ENCODE measurements at regions not wholly inside any gene's neighbourhood (a gene's known extent, or its start where the extent isn't known, plus 50 kb on each side); places are given as distances from the start of the nearest gene placed in this dataset.

DNA sequence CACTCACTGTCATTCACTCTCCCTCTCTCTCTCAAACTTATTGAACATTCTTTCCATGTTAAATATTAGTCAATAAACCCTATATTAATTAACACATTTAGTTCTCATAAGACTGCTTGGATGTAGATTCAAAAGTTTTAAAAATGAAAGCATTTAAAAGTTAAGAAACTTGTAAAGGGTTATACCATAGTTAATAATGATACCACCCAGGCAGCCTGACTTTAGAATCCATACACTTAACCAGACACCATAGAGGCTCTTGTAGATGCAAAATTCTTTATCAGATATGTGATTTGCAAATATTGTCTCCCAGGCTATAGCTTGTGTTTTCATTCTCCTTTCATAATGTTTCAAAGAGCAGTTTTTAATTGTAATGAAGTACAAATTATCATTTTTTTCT lies 335.8 kb upstream of the ACTBL2 start:
- DNase-seq: no peak
- no peaks in the 10 kb centered on the region for H3K36me3 ChIP-seq (ENCODE audit: insufficient read depth, low read length)
- H3K27ac Mint-ChIP-seq: no peak overlapping the region
- no peaks in the 10 kb centered on the region for H3K36me3 Mint-ChIP-seq
- peaks cover 0 to 5% of the 10 kb centered on the region in 2 donors for H3K27me3 Mint-ChIP-seq
- no peak overlapping the region for H3K4me3 Mint-ChIP-seq
- ChIA-PET CTCF (ENCODE audit: partially characterized antibody) (no interaction called here), POLR2A (ENCODE audit: partially characterized antibody) (no interaction called here)
- H3K4me1 ChIP-seq (ENCODE audit: insufficient read depth, low read length): no peaks in the 10 kb centered on the region
- H3K27me3 ChIP-seq (ENCODE audit: insufficient read depth, low read length): no peaks in the 10 kb centered on the region
- no peak overlapping the region for H3K27ac ChIP-seq (ENCODE audit: low read depth, low read length)
- H3K9me3 ChIP-seq (ENCODE audit: control insufficient read depth in 1 of 2, low read length in 2 of 2): no peaks in the 10 kb centered on the region
- H3K4me3 ChIP-seq (ENCODE audit: low read length in 2 of 2): no peak overlapping the region
- peaks cover 0 to 7% (median 4%) of the 10 kb centered on the region in 8 donors for H3K9me3 Mint-ChIP-seq
- intact Hi-C loops (cut with micrococcal nuclease): no loop called here
- no peaks in the 10 kb centered on the region for H3K4me1 Mint-ChIP-seq

DNA sequence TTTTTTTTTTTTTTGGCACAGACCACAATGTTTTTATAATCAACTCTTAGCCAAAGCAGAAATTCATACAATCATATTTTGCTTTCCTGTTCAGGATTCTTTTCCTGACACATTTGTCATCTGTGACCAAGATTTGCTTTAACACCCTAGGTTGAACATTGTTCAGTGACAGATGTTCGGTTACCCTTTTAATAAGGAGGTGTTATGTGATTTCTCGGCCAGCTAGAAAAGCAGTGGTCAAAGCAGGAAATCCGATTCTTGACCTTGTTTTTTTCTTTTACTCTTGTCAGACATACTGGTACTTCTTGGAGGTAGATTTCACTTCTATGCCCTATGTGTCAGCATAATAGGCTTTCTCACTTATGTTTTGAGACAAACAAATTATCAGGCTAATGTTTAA lies 335.3 kb upstream of the ACTBL2 start:
- Histone ChIP-seq H3K4me1 (ENCODE audit: insufficient read depth, low read length) (no peaks in the 10 kb centered on the region), H3K27ac (ENCODE audit: low read depth, low read length) (no peak overlapping the region), H3K36me3 (ENCODE audit: insufficient read depth, low read length) (no peaks in the 10 kb centered on the region), H3K9me3 (ENCODE audit: control insufficient read depth in 1 of 2, low read length in 2 of 2) (no peaks in the 10 kb centered on the region), H3K4me3 (ENCODE audit: low read length in 2 of 2) (no peak overlapping the region), H3K27me3 (ENCODE audit: insufficient read depth, low read length) (no peaks in the 10 kb centered on the region)
- POLR2A ChIA-PET (ENCODE audit: partially characterized antibody): no interaction called here
- H3K9me3 Mint-ChIP-seq: peaks cover 0 to 7% (median 4%) of the 10 kb centered on the region in 8 donors
- intact Hi-C loops (cut with micrococcal nuclease): no loop called here
- CTCF ChIA-PET (ENCODE audit: partially characterized antibody): no interaction called here
- no peak overlapping the region for H3K27ac Mint-ChIP-seq
- H3K27me3 Mint-ChIP-seq: peaks cover 0 to 3% of the 10 kb centered on the region in 2 donors
- H3K4me1 Mint-ChIP-seq: no peaks in the 10 kb centered on the region
- no peak overlapping the region for H3K4me3 Mint-ChIP-seq
- no peak for DNase-seq
- no peaks in the 10 kb centered on the region for H3K36me3 Mint-ChIP-seq

DNA sequence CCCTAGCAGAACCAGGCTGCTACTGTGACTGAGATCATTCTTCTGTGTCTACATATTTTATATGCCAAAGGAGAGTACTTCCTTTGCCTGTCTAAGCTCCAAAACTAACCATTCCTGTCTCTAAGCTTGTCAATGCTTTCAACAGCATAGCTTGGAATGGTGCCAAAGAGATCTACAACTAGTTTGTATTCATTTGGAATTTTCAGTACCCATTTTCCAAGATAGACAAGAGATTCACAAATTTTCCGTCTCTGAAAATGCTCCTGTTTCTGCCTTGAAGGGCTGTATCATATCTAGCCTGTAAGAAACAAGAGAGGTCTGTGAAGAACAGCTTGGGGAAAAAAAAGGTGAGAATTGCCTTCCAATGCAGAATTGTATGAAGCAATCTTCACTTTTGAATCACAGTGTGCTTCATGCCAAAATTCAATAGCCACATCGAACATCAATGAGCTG lies 334.4 kb upstream of the ACTBL2 start:
- Histone ChIP-seq H3K4me1 (ENCODE audit: insufficient read depth, low read length) (no peaks in the 10 kb centered on the region), H3K9me3 (ENCODE audit: control insufficient read depth in 1 of 2, low read length in 2 of 2) (no peaks in the 10 kb centered on the region), H3K27me3 (ENCODE audit: insufficient read depth, low read length) (no peaks in the 10 kb centered on the region), H3K4me3 (ENCODE audit: low read length in 2 of 2) (no peak overlapping the region), H3K36me3 (ENCODE audit: insufficient read depth, low read length) (no peaks in the 10 kb centered on the region), H3K27ac (ENCODE audit: low read depth, low read length) (no peak overlapping the region)
- CTCF ChIA-PET (ENCODE audit: partially characterized antibody): interaction anchor here (1.2 kb wide), 1 partner anchor 9 kb away, joined by 3 read pairs; no protein-coding TSS in a partner anchor
- Mint-ChIP-seq H3K27ac (no peak overlapping the region), H3K27me3 (peaks cover 0 to 3% of the 10 kb centered on the region in 2 donors), H3K4me1 (no peaks in the 10 kb centered on the region), H3K4me3 (no peak overlapping the region), H3K9me3 (peaks cover 0 to 5% (median 3%) of the 10 kb centered on the region in 8 donors), H3K36me3 (no peaks in the 10 kb centered on the region)
- no peak for DNase-seq
- POLR2A ChIA-PET (ENCODE audit: partially characterized antibody): no interaction called here
- intact Hi-C loops (cut with micrococcal nuclease): no loop called here

DNA sequence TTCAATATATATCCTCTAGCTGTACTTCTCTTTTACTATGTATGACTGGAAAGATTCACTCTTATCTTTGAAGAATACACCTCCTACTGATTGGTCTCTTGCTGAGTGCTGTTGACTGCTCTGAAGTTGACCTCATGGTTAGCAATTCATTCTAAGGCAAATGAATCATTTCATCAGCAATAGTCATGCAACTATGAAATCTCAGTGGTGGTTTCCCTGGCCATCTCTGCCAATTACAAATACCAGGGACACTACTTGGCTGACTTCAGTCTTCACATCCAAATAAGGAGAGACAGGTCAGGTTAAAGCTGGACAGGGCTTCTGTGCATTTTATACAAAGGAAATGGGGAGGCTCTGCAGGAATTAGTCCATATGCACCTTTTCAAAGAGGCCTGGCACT lies 333.5 kb upstream of the ACTBL2 start:
- Mint-ChIP-seq H3K9me3 (peaks cover 0 to 5% (median 1%) of the 10 kb centered on the region in 8 donors), H3K27me3 (peaks cover 0 to 3% of the 10 kb centered on the region in 2 donors), H3K36me3 (no peaks in the 10 kb centered on the region), H3K4me1 (no peaks in the 10 kb centered on the region), H3K27ac (no peak overlapping the region), H3K4me3 (no peak overlapping the region)
- Histone ChIP-seq H3K4me1 (ENCODE audit: insufficient read depth, low read length) (no peaks in the 10 kb centered on the region), H3K4me3 (ENCODE audit: low read length in 2 of 2) (no peak overlapping the region), H3K27me3 (ENCODE audit: insufficient read depth, low read length) (no peaks in the 10 kb centered on the region), H3K27ac (ENCODE audit: low read depth, low read length) (no peak overlapping the region), H3K36me3 (ENCODE audit: insufficient read depth, low read length) (no peaks in the 10 kb centered on the region), H3K9me3 (ENCODE audit: control insufficient read depth in 1 of 2, low read length in 2 of 2) (no peaks in the 10 kb centered on the region)
- ChIA-PET POLR2A (ENCODE audit: partially characterized antibody) (no interaction called here), CTCF (ENCODE audit: partially characterized antibody) (interaction anchor here (1.2 kb wide), 1 partner anchor 10 kb away, joined by 3 read pairs; no protein-coding TSS in a partner anchor)
- DNase-seq: no peak
- intact Hi-C loops (cut with micrococcal nuclease): no loop called here

DNA sequence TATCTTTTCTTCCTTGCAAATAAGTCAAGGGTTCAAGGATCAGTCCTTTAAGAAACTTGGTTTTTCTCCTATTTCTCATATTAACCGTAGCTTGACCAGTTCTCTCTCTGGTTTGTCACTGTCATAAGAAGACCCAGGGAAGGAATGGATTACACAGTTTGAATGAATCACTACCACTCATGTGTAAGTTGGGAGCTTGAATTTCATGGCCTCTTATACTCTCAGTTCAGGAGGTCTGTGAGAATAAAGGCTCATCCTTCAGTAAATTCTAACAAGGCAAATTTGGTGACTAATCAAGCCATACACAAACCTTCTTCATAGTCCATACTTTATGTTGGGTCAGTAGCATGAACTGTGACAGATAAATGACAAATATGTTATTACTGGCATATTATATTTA lies 323.1 kb upstream of the ACTBL2 start:
- CTCF ChIA-PET (ENCODE audit: partially characterized antibody): no interaction called here
- H3K4me1 Mint-ChIP-seq: no peaks in the 10 kb centered on the region
- H3K27ac Mint-ChIP-seq: no peak overlapping the region

DNA sequence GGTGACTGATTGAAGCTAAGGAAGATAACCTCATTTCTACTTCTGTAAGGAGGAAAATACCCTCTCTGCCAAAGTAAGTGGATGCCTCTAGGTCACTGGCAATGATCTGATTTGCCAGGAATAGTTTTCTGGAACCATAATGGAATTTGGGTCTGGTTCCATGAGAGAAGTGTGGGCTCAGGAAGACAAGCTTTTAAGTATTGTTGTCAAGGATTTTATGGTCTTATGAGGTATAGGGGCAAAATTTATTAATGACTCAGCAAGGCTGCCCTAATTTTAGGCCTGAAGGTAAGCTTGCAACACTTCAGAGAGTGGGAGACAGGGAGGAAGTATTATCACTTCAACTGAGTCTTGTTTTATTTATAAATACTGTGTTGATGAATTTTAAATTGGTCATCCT lies 322.6 kb upstream of the ACTBL2 start:
- no peaks in the 10 kb centered on the region for H3K9me3 Mint-ChIP-seq
- no peak overlapping the region for H3K4me3 Mint-ChIP-seq
- no peak overlapping the region for H3K27ac ChIP-seq (ENCODE audit: low read depth, low read length)
- no peaks in the 10 kb centered on the region for H3K27me3 ChIP-seq (ENCODE audit: insufficient read depth, low read length)
- DNase-seq: no peak
- ChIA-PET CTCF (ENCODE audit: partially characterized antibody) (no interaction called here), POLR2A (ENCODE audit: partially characterized antibody) (no interaction called here)
- no peak overlapping the region for H3K4me3 ChIP-seq (ENCODE audit: low read length in 2 of 2)
- no peaks in the 10 kb centered on the region for H3K9me3 ChIP-seq (ENCODE audit: control insufficient read depth in 1 of 2, low read length in 2 of 2)
- no peaks in the 10 kb centered on the region for H3K36me3 ChIP-seq (ENCODE audit: insufficient read depth, low read length)
- peaks cover 0 to 2% of the 10 kb centered on the region in 2 donors for H3K27me3 Mint-ChIP-seq
- H3K4me1 Mint-ChIP-seq: no peaks in the 10 kb centered on the region
- no peaks in the 10 kb centered on the region for H3K36me3 Mint-ChIP-seq
- H3K27ac Mint-ChIP-seq: no peak overlapping the region
- no peaks in the 10 kb centered on the region for H3K4me1 ChIP-seq (ENCODE audit: insufficient read depth, low read length)
- intact Hi-C loops (cut with micrococcal nuclease): no loop called here

More for the DNA sequence above, 323.1 kb upstream of the ACTBL2 start:
- no peaks in the 10 kb centered on the region for H3K9me3 ChIP-seq (ENCODE audit: control insufficient read depth in 1 of 2, low read length in 2 of 2)
- Mint-ChIP-seq H3K27me3 (peaks cover 0 to 2% of the 10 kb centered on the region in 2 donors), H3K9me3 (no peaks in the 10 kb centered on the region), H3K4me3 (no peak overlapping the region), H3K36me3 (no peaks in the 10 kb centered on the region)
- no peaks in the 10 kb centered on the region for H3K36me3 ChIP-seq (ENCODE audit: insufficient read depth, low read length)
- no peak overlapping the region for H3K4me3 ChIP-seq (ENCODE audit: low read length in 2 of 2)
- H3K4me1 ChIP-seq (ENCODE audit: insufficient read depth, low read length): no peaks in the 10 kb centered on the region
- intact Hi-C loops (cut with micrococcal nuclease): no loop called here
- H3K27me3 ChIP-seq (ENCODE audit: insufficient read depth, low read length): no peaks in the 10 kb centered on the region
- POLR2A ChIA-PET (ENCODE audit: partially characterized antibody): no interaction called here
- no peak for DNase-seq
- no peak overlapping the region for H3K27ac ChIP-seq (ENCODE audit: low read depth, low read length)

DNA sequence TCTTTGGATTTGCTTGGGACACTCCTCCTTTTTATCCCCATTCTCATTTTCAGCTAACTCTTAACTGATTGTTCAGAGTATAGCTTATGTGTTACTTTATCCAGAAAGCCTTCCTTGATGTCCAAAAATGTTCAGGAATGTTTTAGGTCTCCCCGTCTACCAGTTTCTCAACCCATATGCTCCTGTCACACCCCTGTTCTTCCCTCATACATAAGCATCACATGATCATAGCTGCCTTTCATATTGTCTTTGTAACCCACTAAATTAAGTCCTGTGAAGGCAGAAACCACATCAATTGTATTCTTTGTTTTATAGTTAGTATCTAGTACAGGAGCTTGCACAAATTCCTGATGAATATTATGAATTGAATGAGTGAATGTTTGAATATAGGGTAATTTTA lies 321.9 kb upstream of the ACTBL2 start:
- intact Hi-C loops (cut with micrococcal nuclease): no loop called here
- POLR2A ChIA-PET (ENCODE audit: partially characterized antibody): no interaction called here

DNA sequence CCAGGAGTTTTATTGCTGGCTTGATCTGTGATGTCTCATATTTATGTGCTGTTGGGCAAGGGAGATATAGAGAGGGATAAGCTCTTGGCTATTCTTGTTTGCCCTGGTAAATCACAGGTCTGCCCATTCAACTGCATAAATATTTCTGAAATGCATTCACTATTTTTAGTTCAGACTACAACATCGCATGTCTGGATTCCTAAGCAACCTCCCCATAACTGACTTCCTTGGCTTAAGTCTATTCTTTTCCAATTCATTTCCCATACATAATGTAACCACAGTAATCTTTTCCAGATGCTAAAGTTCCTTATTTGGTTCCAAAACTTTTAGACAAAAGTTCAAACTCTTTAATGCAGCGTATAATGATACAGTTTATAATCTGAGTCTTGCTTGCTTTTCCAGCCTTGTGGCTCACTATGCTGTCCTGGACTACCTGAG lies 321.4 kb upstream of the ACTBL2 start:
- Histone ChIP-seq H3K4me1 (ENCODE audit: insufficient read depth, low read length) (no peaks in the 10 kb centered on the region), H3K9me3 (ENCODE audit: control insufficient read depth in 1 of 2, low read length in 2 of 2) (no peaks in the 10 kb centered on the region), H3K27ac (ENCODE audit: low read depth, low read length) (no peak overlapping the region), H3K4me3 (ENCODE audit: low read length in 2 of 2) (no peak overlapping the region), H3K36me3 (ENCODE audit: insufficient read depth, low read length) (no peaks in the 10 kb centered on the region), H3K27me3 (ENCODE audit: insufficient read depth, low read length) (no peaks in the 10 kb centered on the region)
- intact Hi-C loops (cut with micrococcal nuclease): no loop called here
- Mint-ChIP-seq H3K4me1 (no peaks in the 10 kb centered on the region), H3K27me3 (peaks cover 0 to 2% of the 10 kb centered on the region in 2 donors), H3K9me3 (peaks cover 0 to 2% (median 0%) of the 10 kb centered on the region in 8 donors), H3K36me3 (no peaks in the 10 kb centered on the region), H3K4me3 (no peak overlapping the region), H3K27ac (no peak overlapping the region)
- POLR2A ChIA-PET (ENCODE audit: partially characterized antibody): no interaction called here
- CTCF ChIA-PET (ENCODE audit: partially characterized antibody): no interaction called here
- DNase-seq: no peak

More for the DNA sequence above, 321.9 kb upstream of the ACTBL2 start:
- Histone ChIP-seq H3K4me1 (ENCODE audit: insufficient read depth, low read length) (no peaks in the 10 kb centered on the region), H3K27ac (ENCODE audit: low read depth, low read length) (no peak overlapping the region), H3K9me3 (ENCODE audit: control insufficient read depth in 1 of 2, low read length in 2 of 2) (no peaks in the 10 kb centered on the region), H3K36me3 (ENCODE audit: insufficient read depth, low read length) (no peaks in the 10 kb centered on the region), H3K27me3 (ENCODE audit: insufficient read depth, low read length) (no peaks in the 10 kb centered on the region), H3K4me3 (ENCODE audit: low read length in 2 of 2) (no peak overlapping the region)
- DNase-seq: no peak
- CTCF ChIA-PET (ENCODE audit: partially characterized antibody): no interaction called here
- Mint-ChIP-seq H3K27ac (no peak overlapping the region), H3K36me3 (no peaks in the 10 kb centered on the region), H3K9me3 (peaks cover 0 to 2% (median 0%) of the 10 kb centered on the region in 8 donors), H3K4me1 (no peaks in the 10 kb centered on the region), H3K27me3 (peaks cover 0 to 2% of the 10 kb centered on the region in 2 donors), H3K4me3 (no peak overlapping the region)

All from CD4-positive, alpha-beta memory T cell (primary cell).